Fibroblast of upper back skin (primary cell): ENCODE measurements at regions not wholly inside any gene's neighbourhood (a gene's known extent, or its start where the extent isn't known, plus 50 kb on each side); places are given as distances from the start of the nearest gene placed in this dataset.

Source experiments
- DNase-seq: peaks from one replicate; pipeline ENCODE4 v3.0.0-alpha.2; 2013

GRCh38 chr7:31171984-31172383 is 119.9 kb downstream of the ADCYAP1R1 start:
- no peak for DNase-seq

- DNase-seq = no peak
Observed at GRCh38 chr7:31171216-31171785, 119.2 kb downstream of the ADCYAP1R1 start.
